ENCODE measurements at regions not wholly inside any gene's neighbourhood (a gene's known extent, or its start where the extent isn't known, plus 50 kb on each side); places are given as distances from the start of the nearest gene placed in this dataset.

GRCh38 chr15:38144921-38145320 lies 107.7 kb upstream of the SPRED1 start:
- peak; percentile 19 for DNase-seq
- no peak for TF ChIP-seq CTCF (conservative IDR thresholded peaks at IDR 0.05; ENCODE audit: low read depth, low read length)
- TF ChIP-seq EZH2phosphoT487 (IDR thresholded peaks at IDR 0.05; ENCODE audit: borderline replicate concordance, low read length), result no peak
- no peak for TF ChIP-seq EZH2 (IDR thresholded peaks at IDR 0.05; ENCODE audit: low read length, unreplicated experiment)

GRCh38 chr15:38145651-38146111 lies 107.0 kb upstream of the SPRED1 start:
- Histone ChIP-seq H3K27me3 (ENCODE audit: low read length) (no peaks in the 10 kb centered on the region), H3K4me3 (ENCODE audit: low read length) (no peak overlapping the region), H4K20me1 (ENCODE audit: low read length) (no peaks in the 10 kb centered on the region), H3K4me1 (ENCODE audit: insufficient read depth, low read length) (no peaks in the 10 kb centered on the region), H2AFZ (ENCODE audit: low read length) (no peak overlapping the region), H3K27ac (ENCODE audit: low read length) (peak overlapping the region; percentile 1), H3K9ac (ENCODE audit: low read length) (no peak overlapping the region), H3F3A (ENCODE audit: low read length, unreplicated experiment) (no peaks in the 10 kb centered on the region), H3K79me2 (ENCODE audit: low read length) (no peaks in the 10 kb centered on the region), H3K9me3 (ENCODE audit: low read length) (peaks cover 5% of the 10 kb centered on the region; the same call in 1 of the 2 replicates), H3K36me3 (ENCODE audit: low read depth, low read length) (no peaks in the 10 kb centered on the region; the same call in 1 of the 2 replicates), H3K4me2 (ENCODE audit: low read length) (no peak overlapping the region), H3K9me2 (replicated peaks; ENCODE audit: low read length) (no peaks in the 10 kb centered on the region)
- no TSS peak for BruUV-seq (replicated peaks)
- no peak; the same call in 1 of the 2 replicates for ATAC-seq
- intact Hi-C loops (cut with micrococcal nuclease), result no loop called here
- POLR2A ChIA-PET (ENCODE audit: unreplicated experiment), result no interaction called here
- TF ChIP-seq CTCF (conservative IDR thresholded peaks at IDR 0.05; ENCODE audit: low read depth, low read length) (no peak), EZH2phosphoT487 (IDR thresholded peaks at IDR 0.05; ENCODE audit: borderline replicate concordance, low read length) (no peak), EZH2 (IDR thresholded peaks at IDR 0.05; ENCODE audit: low read length, unreplicated experiment) (no peak)
- CTCF ChIA-PET, result no interaction called here
- no peak for DNase-seq

More at GRCh38 chr15:38144921-38145320, 107.7 kb upstream of the SPRED1 start:
- BruUV-seq (replicated peaks), result no TSS peak
- Histone ChIP-seq H3K27ac (ENCODE audit: low read length) (peak overlapping the region; percentile 1; the same call in 1 of the 2 replicates), H3K79me2 (ENCODE audit: low read length) (no peaks in the 10 kb centered on the region), H3K9ac (ENCODE audit: low read length) (no peak overlapping the region), H3K27me3 (ENCODE audit: low read length) (no peaks in the 10 kb centered on the region), H3K4me3 (ENCODE audit: low read length) (no peak overlapping the region), H3K4me2 (ENCODE audit: low read length) (no peak overlapping the region), H2AFZ (ENCODE audit: low read length) (no peak overlapping the region), H3K9me2 (replicated peaks; ENCODE audit: low read length) (no peaks in the 10 kb centered on the region), H3K9me3 (ENCODE audit: low read length) (no peaks in the 10 kb centered on the region), H3K36me3 (ENCODE audit: low read depth, low read length) (no peaks in the 10 kb centered on the region; the same call in 1 of the 2 replicates), H3F3A (ENCODE audit: low read length, unreplicated experiment) (no peaks in the 10 kb centered on the region), H4K20me1 (ENCODE audit: low read length) (no peaks in the 10 kb centered on the region), H3K4me1 (ENCODE audit: insufficient read depth, low read length) (no peaks in the 10 kb centered on the region)
- peak; percentile 37; the same call in 1 of the 2 replicates for ATAC-seq
- ChIA-PET CTCF (no interaction called here), POLR2A (ENCODE audit: unreplicated experiment) (no interaction called here)
- intact Hi-C loops (cut with micrococcal nuclease), result no loop called here

- no peak for ATAC-seq
- no peaks in the 10 kb centered on the region for H3K9me2 ChIP-seq (replicated peaks; ENCODE audit: low read length)
- intact Hi-C loops (cut with micrococcal nuclease), result no loop called here
- no peak overlapping the region for H2AFZ ChIP-seq (ENCODE audit: low read length)
- no TSS peak for BruUV-seq (replicated peaks)
- no peak for DNase-seq
- no peaks in the 10 kb centered on the region for H3F3A ChIP-seq (ENCODE audit: low read length, unreplicated experiment)
- POLR2A ChIA-PET (ENCODE audit: unreplicated experiment), result no interaction called here
- H3K79me2 ChIP-seq (ENCODE audit: low read length), result no peaks in the 10 kb centered on the region
- no peaks in the 10 kb centered on the region for H3K27me3 ChIP-seq (ENCODE audit: low read length)
- H3K36me3 ChIP-seq (ENCODE audit: low read depth, low read length), result no peaks in the 10 kb centered on the region; the same call in 1 of the 2 replicates
- H3K9me3 ChIP-seq (ENCODE audit: low read length), result peaks cover 11% of the 10 kb centered on the region; the same call in 1 of the 2 replicates
- no peaks in the 10 kb centered on the region for H4K20me1 ChIP-seq (ENCODE audit: low read length)
- CTCF ChIA-PET, result no interaction called here
- H3K4me3 ChIP-seq (ENCODE audit: low read length), result no peak overlapping the region
- no peak overlapping the region for H3K4me2 ChIP-seq (ENCODE audit: low read length)
- no peak overlapping the region for H3K9ac ChIP-seq (ENCODE audit: low read length)
- TF ChIP-seq EZH2 (IDR thresholded peaks at IDR 0.05; ENCODE audit: low read length, unreplicated experiment) (no peak), EZH2phosphoT487 (IDR thresholded peaks at IDR 0.05; ENCODE audit: borderline replicate concordance, low read length) (no peak), CTCF (conservative IDR thresholded peaks at IDR 0.05; ENCODE audit: low read depth, low read length) (no peak)
- H3K4me1 ChIP-seq (ENCODE audit: insufficient read depth, low read length), result no peaks in the 10 kb centered on the region
- H3K27ac ChIP-seq (ENCODE audit: low read length), result no peak overlapping the region
Observed at GRCh38 chr15:38147246-38147645, 105.4 kb upstream of the SPRED1 start.
